Stimulated activated CD8-positive, alpha-beta memory T cell treated with anti-CD3 and anti-CD28 coated beads, Interleukin-7, amount 100 ng/mL, for 48 hours (primary cell): ENCODE measurements at regions not wholly inside any gene's neighbourhood (a gene's known extent, or its start where the extent isn't known, plus 50 kb on each side); places are given as distances from the start of the nearest gene placed in this dataset.
"Not testable (repeated sequence)": the region's sequence is repeated elsewhere in the genome, so short reads cannot be mapped to it uniquely, and the experiment has no call there.

Experiments
- DNase-seq, 2 donors: peaks; one replicate each; pipeline ENCODE4 v3.0.0-alpha.2; 2020; ENCODE audit warnings: low read depth in 1 of 2; ENCODE audit errors: extremely low read depth in 1 of 2

DNA sequence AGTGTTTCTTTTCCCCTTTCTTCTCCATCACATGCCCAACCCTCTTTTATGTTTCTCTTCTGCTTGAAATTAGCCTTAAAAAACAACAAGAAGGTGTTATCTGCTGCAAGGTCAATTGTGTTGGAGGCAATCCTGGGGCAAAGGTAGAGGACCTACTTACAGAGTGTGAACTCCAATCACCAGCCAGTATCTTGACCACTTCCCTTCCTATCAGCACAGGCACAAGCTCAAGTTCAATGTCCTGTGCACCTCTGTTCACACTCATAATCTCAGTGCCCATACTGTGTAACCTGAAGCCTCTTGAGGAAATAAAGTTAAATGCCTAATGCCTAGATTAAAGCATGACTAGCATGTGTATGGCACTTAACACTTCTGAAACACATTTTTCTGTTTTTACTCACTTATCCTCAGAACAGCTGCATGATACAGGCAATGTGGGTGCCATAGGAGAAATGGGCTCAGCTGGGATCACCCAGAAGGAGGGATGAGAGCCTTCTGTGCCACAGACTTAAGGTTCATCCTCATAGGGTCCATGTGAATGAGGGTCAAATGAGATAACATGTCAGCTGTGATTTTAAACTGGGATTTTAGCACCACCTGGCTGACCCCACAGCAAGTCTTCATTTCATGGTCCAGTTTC is 701.5 kb downstream of the BCL11A start:
- no peak for DNase-seq

DNA sequence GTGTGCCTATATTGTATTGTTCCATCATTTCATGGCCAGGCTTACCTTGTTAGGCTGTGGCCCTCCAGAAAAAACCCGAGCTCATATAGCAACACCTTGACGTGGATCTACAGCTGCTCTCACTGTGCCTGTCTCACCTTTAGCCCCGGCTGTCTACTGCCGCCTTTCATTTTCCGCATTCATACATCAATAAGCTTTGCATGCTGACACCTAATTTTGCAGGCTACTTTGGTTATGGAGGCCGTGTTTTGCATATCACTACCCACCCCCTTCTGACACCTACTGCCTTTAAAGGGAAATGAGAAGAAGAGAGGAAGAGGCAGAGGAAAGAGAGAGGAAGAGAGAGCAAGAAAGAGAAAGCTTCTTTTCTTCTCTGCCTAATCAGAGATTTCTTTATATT is 702.9 kb downstream of the BCL11A start:
- no peak for DNase-seq

GRCh38 chr2:59833941-59834340 is 719.5 kb downstream of the BCL11A start:
- DNase-seq, result no peak

DNA sequence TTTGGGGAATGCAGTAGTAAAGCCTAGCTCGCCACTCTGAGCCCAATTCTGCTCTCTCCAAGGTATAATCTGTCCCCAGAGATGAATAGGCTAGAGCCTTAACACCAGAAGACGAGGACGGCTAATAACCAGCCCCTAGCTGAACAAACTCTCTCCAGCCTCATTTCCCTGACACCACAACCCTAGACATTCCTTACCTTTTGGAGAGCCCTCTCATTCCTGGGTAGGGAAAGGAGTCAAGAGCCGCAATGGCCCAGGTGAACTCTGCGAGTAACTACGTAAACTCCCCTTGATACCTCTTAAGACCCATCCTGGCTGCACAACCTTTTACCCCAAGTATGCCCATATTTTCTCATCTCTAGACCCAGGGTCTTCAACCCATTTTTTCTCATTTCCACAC is 722.9 kb downstream of the BCL11A start:
- DNase-seq, result no peak

DNA sequence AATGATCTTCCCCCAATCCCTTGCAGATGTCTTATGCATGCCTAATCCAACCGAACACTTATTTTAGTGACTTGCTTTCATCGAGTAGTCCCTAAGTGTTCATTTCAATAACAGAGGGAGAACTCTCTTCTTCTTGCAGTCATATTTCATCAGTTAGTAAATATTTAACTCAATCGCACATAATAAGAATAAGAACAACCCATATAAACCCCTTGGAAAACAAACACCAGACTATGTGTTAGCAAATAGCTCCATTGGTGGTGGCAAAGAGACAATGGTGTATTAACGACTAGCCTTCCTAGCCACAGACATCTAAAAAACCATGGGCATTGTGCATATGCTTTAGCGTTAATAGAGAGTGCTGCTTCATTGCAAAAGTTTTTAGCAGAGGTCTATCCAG is 725.8 kb downstream of the BCL11A start:
- no peak for DNase-seq

DNA sequence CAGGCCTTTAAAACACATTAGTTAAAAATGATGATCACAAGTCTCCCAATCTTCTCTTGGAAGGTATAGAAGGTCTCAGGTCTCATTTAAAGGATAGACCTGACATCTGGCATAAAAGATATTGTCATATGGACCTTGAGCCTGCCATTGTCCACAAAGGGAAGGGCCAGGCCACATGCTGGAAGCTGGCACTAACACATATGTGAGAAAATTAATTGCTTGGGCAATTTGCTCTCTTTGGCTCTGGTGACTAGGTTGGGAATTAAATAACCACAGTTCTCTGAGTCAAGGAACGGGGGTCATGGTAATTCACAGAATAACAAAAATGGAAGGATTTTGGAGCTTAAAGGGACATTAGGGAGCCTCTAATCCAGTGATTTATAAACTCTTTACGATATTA is 727.3 kb downstream of the BCL11A start:
- DNase-seq, result no peak

- DNase-seq, result no peak
Measured at GRCh38 chr2:59824314-59824713, 729.1 kb downstream of the BCL11A start.

- DNase-seq, result no peak
Measured at GRCh38 chr2:59816075-59816474, 737.4 kb downstream of the BCL11A start.

GRCh38 chr2:59810283-59810682 is 743.2 kb downstream of the BCL11A start:
- DNase-seq, result not testable (repeated sequence)

DNA sequence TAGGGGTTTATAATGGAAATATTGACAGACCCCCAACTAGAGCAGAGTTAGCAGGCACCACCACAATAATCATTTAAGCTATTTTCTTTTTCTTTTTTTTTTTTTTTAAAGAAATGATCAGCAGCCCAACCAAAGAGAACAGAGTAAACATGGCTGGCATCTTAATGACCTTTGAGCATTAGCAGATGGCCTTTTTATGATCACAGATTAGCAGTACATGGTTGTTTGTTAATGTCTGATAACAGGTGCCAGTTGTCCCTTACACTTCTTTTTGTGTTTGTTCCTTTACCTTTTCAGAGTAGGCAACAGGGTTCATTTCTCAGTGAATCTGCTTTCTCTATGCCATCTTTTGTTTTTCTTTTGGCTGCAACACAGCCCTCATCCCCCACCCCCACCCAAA is 747.0 kb downstream of the BCL11A start:
- no peak for DNase-seq

GRCh38 chr2:59804732-59805131 is 748.7 kb downstream of the BCL11A start:
- DNase-seq, result no peak

DNA sequence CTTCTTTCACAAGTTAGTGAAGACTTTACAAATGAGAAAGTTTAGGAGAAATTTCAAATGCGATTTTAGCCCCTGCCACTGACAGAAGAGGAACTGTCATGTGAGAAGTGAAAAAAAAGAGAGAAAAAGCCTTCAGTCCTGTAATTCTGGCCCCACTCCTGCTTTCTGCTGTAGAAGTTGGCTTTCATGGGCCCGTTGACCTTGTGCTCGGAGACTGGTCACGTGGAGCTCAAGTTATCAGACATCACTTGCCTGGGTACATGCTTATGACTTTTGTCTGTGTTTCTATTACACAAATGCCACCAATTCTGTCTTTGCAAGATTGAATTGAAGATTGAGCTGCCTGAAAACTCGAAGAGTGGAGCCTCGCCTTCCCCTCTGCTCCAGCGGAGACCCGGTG is 749.9 kb downstream of the BCL11A start:
- no peak for DNase-seq

DNA sequence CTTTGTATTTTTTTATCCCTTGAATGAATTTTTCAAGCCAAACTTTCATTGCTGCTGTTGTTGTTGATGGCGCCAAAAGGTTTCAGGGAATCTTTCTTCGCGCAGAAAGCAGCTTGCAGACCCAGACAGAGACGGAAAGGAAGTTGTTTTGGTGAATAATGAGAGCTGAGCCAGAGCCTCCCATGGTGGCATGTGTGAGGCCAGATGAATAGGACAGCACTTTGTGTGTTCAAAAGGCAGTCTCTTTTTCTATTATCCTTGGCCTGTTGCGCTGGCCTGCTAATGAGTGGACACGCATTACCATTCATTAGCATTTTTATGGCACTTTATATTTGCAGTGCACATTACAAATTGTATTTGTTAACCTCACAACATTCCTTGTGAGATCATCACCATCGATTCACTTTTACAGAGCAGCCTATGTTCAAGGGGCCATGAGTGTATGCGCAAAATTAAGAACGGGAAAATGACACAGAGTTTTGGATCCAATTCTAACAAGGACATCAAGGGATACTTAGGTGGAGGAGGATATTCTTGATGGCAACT is 754.7 kb downstream of the BCL11A start:
- no peak for DNase-seq

GRCh38 chr2:59791004-59791618 is 762.3 kb downstream of the BCL11A start:
- no peak for DNase-seq

DNA sequence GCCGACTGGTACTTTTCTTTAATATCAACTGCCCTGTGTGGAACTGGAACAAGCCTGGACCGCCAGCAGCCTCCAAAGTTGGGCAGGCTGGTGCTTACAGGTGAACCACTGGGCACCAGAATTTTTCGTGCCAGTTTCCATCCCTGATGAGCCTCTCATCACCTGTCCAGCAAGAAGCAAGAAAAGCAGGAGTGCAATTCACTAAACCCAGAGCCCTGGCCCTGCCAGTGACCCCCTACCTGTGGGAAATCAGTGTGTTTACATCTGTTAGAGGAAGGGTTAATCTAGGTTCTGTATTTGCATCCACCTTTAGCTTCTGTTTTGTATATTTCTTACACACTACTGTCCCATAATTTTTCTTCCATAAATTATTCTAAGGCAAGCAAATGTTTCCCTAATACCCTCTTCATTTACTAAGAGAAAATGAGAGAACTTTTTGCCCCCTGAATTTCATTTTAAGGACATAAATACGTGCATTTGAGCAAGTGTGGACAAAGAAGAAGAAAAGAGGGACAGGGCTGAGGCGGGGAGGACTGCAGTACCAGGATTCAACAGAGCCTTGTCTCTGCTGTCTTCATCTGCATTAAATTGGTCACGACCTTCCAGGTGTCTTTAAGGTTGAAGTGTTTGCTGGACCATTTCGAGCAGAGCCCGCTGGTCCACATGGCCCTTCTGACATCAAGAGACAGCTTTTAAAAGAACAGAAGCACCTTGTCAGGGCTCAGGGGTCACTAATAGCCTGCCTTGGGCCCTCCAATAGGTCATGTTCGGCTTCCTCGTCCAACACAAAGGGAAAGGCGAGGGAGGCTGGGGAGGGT is 763.1 kb downstream of the BCL11A start:
- no peak for DNase-seq

DNA sequence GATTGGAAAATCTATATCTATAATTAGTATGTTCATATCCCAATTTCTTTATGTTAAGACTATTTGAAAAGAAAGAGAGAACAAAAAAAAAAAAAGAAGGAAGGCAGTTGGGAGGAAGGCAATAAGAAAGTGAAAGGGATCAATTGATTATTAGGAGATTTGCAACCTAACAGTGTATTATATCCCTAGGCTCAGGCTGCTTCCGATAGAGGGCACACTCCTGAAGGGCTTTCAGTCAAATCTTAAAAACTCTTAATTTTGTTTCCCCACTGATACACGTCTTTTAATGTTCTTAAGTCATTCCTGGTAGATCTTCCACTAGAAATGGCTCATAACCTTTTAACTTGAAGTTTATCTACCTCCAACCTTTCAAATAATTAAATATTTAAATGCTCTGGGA is 763.9 kb downstream of the BCL11A start:
- DNase-seq, result no peak

DNA sequence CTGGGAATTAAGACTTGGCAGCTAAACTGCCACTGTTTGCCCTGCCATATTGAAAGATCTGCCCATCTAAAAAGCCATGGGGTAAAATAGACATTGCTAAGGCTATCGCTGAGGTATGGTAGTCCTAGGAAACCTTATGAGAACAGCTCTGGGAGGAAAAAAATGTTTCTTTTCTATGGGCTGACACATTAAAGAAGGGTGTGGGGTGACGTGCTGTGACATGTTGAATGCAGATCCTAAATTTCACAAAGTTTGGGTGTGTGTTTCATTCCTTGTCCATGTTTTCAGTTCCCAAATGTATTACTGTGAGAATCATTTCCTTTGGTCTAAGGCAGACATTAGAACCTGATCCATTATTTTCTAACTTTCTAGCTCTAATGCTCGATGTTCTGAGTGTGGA is 766.4 kb downstream of the BCL11A start:
- no peak for DNase-seq

GRCh38 chr2:59786684-59787083 is 766.8 kb downstream of the BCL11A start:
- DNase-seq, result no peak

DNA sequence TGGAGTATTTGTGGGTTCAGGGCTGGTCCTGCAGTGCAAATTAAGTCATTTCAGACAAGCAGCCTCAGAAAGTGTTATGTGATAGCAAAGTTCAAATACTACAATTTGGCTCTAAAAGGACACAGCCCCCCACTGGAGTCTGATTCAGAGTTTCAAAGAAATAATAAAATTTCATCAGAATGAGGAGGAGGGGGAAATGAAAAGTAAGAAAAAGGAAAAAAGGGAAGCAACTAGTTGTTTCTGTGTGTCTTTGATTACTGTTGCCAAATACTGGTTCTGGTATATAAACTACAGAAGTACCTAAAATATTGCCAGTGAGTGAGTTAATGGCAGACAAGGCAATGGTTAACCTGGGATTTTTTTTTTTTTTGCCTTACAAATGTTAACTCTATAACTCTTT is 773.9 kb downstream of the BCL11A start:
- DNase-seq, result no peak

- no peak for DNase-seq
Measured at GRCh38 chr2:59777120-59777519, 776.3 kb downstream of the BCL11A start.

DNA sequence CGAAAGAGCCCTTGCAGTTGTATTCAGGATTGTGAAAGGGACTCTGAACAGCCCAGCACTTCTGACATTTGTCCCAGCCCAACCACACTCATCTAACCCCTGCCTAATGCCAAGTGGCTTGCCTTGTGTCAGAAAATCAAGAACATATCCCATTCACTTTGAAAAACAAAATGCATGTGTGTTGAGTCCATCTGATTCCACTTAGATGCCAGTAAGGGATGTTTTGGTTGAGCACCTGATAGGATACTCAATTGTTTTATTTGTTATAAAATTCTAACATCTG is 776.8 kb downstream of the BCL11A start:
- no peak for DNase-seq

- no peak for DNase-seq
Measured at GRCh38 chr2:59774821-59775433, 778.5 kb downstream of the BCL11A start.
